Urothelium cell line (cell line): ENCODE measurements at regions not wholly inside any gene's neighbourhood (a gene's known extent, or its start where the extent isn't known, plus 50 kb on each side); places are given as distances from the start of the nearest gene placed in this dataset.
A peak's percentile ranks its signal among the peaks of the same experiment; 100 is the strongest.
"Not testable (repeated sequence)": the region's sequence is repeated elsewhere in the genome, so short reads cannot be mapped to it uniquely, and the experiment has no call there.

Experiments used
- DNase-seq: peaks from one replicate; pipeline ENCODE4 v3.0.0; 2011; ENCODE audit warnings: low spot score, mixed read lengths
- FAIRE-seq: peaks from 2 replicates; lab custom pipeline; 2011; peaks lifted over from hg19 to GRCh38; lab: Jason Lieb, UNC

DNA sequence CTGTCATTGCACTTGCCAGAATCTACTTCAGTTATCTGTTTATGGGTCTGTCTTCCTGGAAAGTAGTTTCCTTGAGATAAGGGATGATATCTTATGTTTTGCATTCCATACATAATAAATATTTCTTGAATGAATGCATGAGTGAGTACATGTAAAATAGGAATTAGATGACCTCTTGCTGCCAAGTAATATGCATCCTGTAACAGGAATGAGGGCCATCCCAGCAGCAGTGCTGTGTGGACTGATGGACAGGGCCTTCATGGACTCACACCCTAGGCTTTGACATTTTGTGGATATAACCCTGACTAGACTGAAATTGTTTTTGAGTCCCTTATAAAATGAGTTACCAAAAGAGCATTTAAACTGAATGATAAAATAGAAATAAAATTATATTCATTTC lies 77.2 kb upstream of the NEIL3 start:
- FAIRE-seq (no peak), DNase-seq (no peak)

DNA sequence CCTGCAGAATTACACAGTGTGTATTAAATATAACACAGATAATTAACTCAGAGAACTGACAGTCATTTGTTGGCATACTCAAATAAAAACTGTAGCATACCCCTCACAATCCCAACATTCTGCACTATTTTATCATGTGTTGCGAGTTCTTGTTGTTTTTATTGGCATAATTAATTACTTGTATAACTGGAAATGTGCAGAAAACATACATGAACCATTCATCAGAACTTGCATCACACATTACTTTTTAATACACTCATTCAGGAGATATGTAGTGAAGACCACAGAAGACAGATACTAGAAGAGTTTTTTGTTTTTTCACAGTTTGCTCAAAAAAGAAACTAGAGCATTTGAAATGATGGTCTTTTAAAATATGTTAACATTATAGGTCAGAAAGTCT lies 74.6 kb upstream of the NEIL3 start:
- FAIRE-seq (no peak), DNase-seq (no peak)

- FAIRE-seq (no peak), DNase-seq (no peak)
Measured at GRCh38 chr4:177236886-177237285, 72.8 kb upstream of the NEIL3 start.

GRCh38 chr4:177237291-177237690 lies 72.4 kb upstream of the NEIL3 start:
- DNase-seq (no peak), FAIRE-seq (no peak)

GRCh38 chr4:177239477-177239876 lies 70.2 kb upstream of the NEIL3 start:
- DNase-seq (no peak), FAIRE-seq (no peak)

- DNase-seq, result no peak
- no peak for FAIRE-seq
Measured at GRCh38 chr4:177239878-177240277, 69.8 kb upstream of the NEIL3 start.

- no peak for FAIRE-seq
- DNase-seq, result no peak
Measured at GRCh38 chr4:177242651-177243286, 66.9 kb upstream of the NEIL3 start.

DNA sequence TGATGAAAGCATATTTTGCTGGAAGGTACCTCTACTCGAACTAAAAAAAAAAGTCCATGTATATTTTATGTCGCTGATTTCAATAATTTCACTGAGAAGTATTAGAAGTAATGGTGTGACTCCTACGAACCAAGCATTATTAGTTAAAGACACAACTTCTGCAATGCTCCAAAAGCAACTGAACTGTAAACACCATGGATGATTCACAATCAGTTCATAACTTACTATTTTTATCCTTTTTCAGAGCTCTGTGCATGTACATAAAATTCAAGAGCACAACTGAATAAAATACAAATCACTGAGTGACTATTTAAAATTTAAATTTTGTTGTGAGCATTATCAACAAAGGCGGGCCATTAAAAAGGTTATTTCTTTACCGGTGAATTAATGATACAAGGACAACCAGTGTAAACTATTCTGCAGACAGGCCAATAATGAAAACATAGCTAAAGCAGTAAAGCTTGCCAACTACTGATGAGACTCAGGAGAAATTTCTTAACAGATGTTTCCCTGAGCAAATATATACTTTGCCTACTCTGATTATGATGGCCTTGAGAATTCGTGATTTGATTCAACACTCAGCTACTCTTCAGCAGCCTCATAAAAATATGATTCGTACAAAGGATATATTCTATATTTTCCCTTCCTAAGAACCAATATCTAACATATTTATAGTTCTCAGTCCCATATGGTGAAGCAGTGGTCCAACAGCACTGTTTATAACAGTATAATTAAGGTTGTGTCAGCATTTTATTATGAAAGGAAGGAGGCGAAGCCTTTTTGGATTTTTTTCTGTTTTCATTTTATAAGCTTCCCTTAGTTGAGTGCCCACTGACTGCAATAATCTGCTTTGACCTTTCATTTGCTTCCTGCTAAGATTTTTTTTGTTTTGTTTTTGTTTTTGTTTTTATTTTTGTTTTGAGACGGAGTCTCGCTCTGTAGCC lies 62.8 kb upstream of the NEIL3 start:
- FAIRE-seq, result no peak
- no peak for DNase-seq

- no peak for FAIRE-seq
- DNase-seq, result peak; percentile 65
Measured at GRCh38 chr4:177250056-177250696, 59.5 kb upstream of the NEIL3 start.

- no peak for DNase-seq
- FAIRE-seq, result no peak
Measured at GRCh38 chr4:177251237-177251636, 58.4 kb upstream of the NEIL3 start.

GRCh38 chr4:177255359-177255758 lies 54.3 kb upstream of the NEIL3 start:
- DNase-seq (no peak), FAIRE-seq (no peak)

- FAIRE-seq (no peak), DNase-seq (no peak)
Measured at GRCh38 chr4:177256950-177257349, 52.7 kb upstream of the NEIL3 start.

DNA sequence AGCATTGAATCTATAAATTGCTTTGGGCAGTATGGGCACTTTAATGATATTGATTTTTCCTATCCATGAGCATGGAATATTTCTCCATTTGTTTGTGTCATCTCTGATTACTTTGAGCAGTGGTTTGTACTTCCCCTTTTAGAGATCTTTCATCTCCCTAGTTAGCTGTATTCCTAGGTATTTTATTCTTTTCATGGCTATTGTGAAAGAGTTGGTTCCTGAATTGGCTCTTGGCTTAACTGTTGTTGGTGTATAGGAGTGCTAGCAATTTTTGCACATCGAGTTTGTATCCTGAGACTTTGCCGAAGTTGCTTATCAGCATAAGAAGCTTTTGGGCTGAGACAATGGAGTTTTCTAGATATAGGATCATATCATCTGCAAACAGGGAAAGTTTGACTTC lies 50.2 kb upstream of the NEIL3 start:
- not testable (repeated sequence) for FAIRE-seq, DNase-seq
